ENCODE measurements at regions not wholly inside any gene's neighbourhood (a gene's known extent, or its start where the extent isn't known, plus 50 kb on each side); places are given as distances from the start of the nearest gene placed in this dataset.
A peak's percentile ranks its signal among the peaks of the same experiment; 100 is the strongest.

DNA sequence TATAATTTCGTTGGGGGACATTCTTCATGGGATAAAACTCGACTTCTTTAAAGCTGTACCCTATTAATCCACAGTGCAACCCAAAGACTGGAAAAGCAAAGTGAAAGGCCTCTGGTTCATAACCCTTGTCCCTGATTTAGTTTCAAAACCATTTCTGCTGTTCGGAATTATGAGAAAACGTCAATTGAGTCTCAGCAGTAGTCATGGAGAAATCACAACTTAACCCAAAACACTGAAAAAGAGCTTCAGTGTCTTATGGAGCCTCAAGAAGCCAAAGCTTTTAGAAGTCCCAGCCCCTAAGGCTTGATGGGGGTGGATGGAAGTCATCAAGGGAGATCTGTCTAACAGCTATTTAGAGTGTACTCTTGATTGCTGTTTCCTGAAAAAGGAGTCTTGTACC is 73.5 kb upstream of the VCAM1 start:
- H3K9ac ChIP-seq (ENCODE audit: low read depth, low read length): no peak overlapping the region
- dilution Hi-C loops (cut with HindIII; ENCODE audit: low sequenced_read_pairs, unreplicated experiment) (no loop called here), in situ Hi-C loops (cut with MboI; ENCODE audit: low sequenced_read_pairs) (no loop called here), intact Hi-C loops (cut with micrococcal nuclease) (no loop called here)
- H3K36me3 ChIP-seq (ENCODE audit: control insufficient read depth, insufficient read depth, low read length): no peaks in the 10 kb centered on the region
- no peak overlapping the region for H2AK9ac ChIP-seq (replicated peaks; ENCODE audit: low read depth, low read length, poor library complexity)
- no peak overlapping the region; a peak in 1 of 4 replicates for H4K8ac ChIP-seq (ENCODE audit: low read depth in 2 of 2, low read length in 2 of 2)
- H4K91ac ChIP-seq (ENCODE audit: insufficient read depth, low read depth, low read length): peak overlapping the region; percentile 15; the same call in 1 of the 2 replicates
- H3K9me1 ChIP-seq (ENCODE audit: insufficient read depth, low read length): peaks cover 2% of the 10 kb centered on the region; the same call in 1 of the 2 replicates
- H2BK5ac ChIP-seq (ENCODE audit: low read depth, low read length, poor library complexity, severe bottlenecking): no peak overlapping the region
- no peaks in the 10 kb centered on the region for H3K27me3 ChIP-seq (ENCODE audit: control insufficient read depth, insufficient read depth, low read length)
- WGBS, 2 experiments (ENCODE audit: extremely low coverage in 2 of 2, insufficient read length in 1 of 2): no CpG with 5 or more reads among the region's 4 CpGs
- H3K4me1 ChIP-seq (ENCODE audit: control insufficient read depth, insufficient read depth, low read length): peaks cover 4% of the 10 kb centered on the region; the same call in 1 of the 2 replicates
- no peaks in the 10 kb centered on the region for H3K79me1 ChIP-seq (ENCODE audit: low read depth in 1 of 2, low read length in 2 of 2)
- peaks cover 2% of the 10 kb centered on the region; the same call in 1 of the 2 replicates for H3K9me3 ChIP-seq (ENCODE audit: control insufficient read depth, insufficient read depth, low read length)
- H2BK20ac ChIP-seq (ENCODE audit: low read depth, low read length): peak overlapping the region; percentile 3; the same call in 1 of the 2 replicates
- no peak overlapping the region for H3K4ac ChIP-seq (ENCODE audit: low read depth, low read length)
- H2AFZ ChIP-seq (replicated peaks; ENCODE audit: low read length, poor library complexity): no peak overlapping the region
- no TSS peak for BruUV-seq (replicated peaks)
- peak overlapping the region; percentile 29; the same call in 1 of the 2 replicates for H3K18ac ChIP-seq (ENCODE audit: low read depth, low read length)
- ChIA-PET POLR2A (ENCODE audit: unreplicated experiment) (no interaction called here), CTCF (interaction anchor here (0.6 kb wide), 1 partner anchor 230 kb away, joined by 3 read pairs; no protein-coding TSS in a partner anchor)
- H3K56ac ChIP-seq (ENCODE audit: extremely low read depth, insufficient read depth, low read length): no peak overlapping the region
- no peak overlapping the region for H3K27ac ChIP-seq (ENCODE audit: insufficient read depth, low read length)
- H4K20me1 ChIP-seq (ENCODE audit: insufficient read depth, low read length): no peaks in the 10 kb centered on the region
- H2BK120ac ChIP-seq (ENCODE audit: low read depth, low read length): no peak overlapping the region
- H4K5ac ChIP-seq (ENCODE audit: low read depth, low read length): no peak overlapping the region
- no peak overlapping the region for H3K4me2 ChIP-seq (ENCODE audit: low read depth, low read length)
- DNase-seq: no peak
- no peak for ATAC-seq (ENCODE audit: low read depth)
- no peak overlapping the region for H3K14ac ChIP-seq (replicated peaks; ENCODE audit: low read depth, low read length)
- no peak overlapping the region for H2AK5ac ChIP-seq (ENCODE audit: low read depth, low read length)
- TF ChIP-seq BHLHE40 (IDR thresholded peaks at IDR 0.05; ENCODE audit: low read depth, low read length) (no peak), RFX5 (IDR thresholded peaks at IDR 0.05; ENCODE audit: low read depth, low read length) (no peak)
- H3K23ac ChIP-seq (ENCODE audit: low read depth, low read length): no peak overlapping the region
- peak overlapping the region; percentile 18; the same call in 1 of the 3 replicates for H2BK15ac ChIP-seq (ENCODE audit: low read depth, low read length)
- H3K4me3 ChIP-seq (ENCODE audit: insufficient read depth, low read depth, low read length): no peak overlapping the region
